Mucosa of gallbladder (tissue), 1 donor: ENCODE measurements at regions not wholly inside any gene's neighbourhood (a gene's known extent, or its start where the extent isn't known, plus 50 kb on each side); places are given as distances from the start of the nearest gene placed in this dataset.

Experiments used
- DNase-seq: peaks from one replicate; pipeline ENCODE4 v3.0.0-alpha.2; 2020; ENCODE audit warnings: low spot score
- donor health status: DM: no; HTN: no; CAD: no.

GRCh38 chr5:68582284-68582683 lies 366.7 kb downstream of the PIK3R1 start:
- no peak for DNase-seq

DNA sequence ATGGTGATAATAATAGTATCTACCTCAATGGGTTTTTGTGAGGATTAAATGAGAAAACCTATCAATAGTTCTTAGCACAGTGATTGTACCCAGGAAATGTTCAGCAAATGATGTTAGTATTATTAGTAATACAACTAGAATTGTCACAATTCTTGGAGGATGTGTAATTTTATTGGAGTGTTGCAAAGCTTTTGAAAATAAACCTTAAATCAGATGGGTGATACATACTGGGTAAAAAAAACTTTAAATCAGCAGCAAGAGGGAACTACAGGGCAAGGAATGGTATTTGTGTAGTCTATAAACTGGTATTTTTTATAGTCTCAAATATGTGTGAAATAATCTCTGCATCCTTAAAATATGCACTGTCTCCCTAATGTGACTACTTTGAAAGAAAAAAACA lies 371.6 kb downstream of the PIK3R1 start:
- DNase-seq, result no peak

DNA sequence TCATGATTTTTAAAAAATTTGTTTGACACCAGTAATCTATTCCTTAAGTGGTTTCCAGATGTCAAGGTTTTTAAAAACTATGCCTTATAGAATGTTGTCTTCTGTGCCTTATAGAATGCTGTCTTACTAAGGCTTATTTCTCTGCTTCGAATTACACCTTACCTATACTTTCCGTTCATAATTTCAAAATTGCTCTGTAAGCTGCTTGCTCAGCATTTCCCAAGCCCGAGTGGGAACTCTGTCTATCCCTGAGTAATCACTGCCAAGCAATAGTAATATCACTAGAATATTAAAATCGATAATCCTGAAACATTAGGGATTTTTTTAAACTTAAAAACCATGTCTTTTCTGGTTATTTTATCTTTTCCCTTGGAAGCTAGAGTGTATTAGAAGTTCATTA lies 376.3 kb downstream of the PIK3R1 start:
- DNase-seq, result no peak

DNA sequence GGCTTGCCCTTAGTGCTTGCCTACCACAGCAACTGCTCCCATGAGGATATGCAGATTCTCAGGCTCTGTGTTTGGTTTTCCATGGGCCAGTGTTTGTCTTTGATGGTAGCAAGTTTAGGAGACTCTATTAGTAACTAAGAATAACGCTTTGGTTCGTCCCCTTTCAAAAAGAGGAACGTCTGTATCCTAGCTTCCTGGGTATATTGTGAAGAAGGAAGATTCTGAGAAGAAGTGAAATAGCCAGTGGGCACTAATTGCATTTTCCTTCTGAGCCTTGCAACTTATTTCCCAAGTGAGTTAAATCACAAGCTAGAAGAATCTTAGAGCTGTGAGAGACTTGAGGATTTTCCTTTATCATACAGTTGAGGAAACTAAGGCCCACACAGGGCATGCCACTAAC lies 376.8 kb downstream of the PIK3R1 start:
- no peak for DNase-seq

GRCh38 chr5:68593211-68593671 lies 377.7 kb downstream of the PIK3R1 start:
- peak; percentile 42 for DNase-seq

DNA sequence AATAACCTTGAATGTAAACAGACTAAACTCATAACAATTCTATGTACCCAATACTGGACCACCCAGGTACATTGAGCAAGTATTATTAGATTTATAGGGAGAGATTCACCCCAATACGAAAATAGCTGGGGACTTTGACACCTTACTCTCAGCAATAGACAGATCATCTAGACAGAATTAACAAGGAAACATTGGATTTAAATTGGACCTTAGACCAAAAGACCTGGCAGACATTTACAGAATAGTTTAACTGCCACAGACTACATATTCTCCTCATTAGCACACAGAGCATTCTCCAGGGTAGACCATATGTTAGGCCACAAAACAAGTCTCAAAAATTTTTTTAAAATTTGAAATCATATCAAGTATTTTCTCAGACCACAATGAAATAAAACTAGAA lies 397.4 kb downstream of the PIK3R1 start:
- DNase-seq, result no peak

GRCh38 chr5:68618501-68618900 lies 402.9 kb downstream of the PIK3R1 start:
- DNase-seq, result no peak

DNA sequence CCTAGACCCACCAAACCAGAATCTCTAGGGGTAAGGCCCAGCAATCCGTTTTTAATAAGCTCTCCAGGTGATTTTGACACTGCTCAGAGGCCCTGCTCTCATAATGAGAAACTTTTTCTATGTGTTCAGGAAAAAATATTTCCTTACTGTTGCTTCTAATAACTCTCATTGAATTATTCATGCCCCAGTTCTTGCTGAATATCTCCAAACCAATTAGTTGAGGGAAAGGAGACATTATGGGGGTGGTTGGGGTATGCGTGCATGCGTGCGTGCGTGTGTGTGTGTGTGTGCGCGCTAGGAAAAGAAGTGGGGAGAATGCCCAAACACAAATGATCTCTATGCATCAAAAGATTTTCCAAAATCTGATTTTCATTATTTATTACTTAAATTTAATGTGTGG lies 411.4 kb downstream of the PIK3R1 start:
- DNase-seq, result no peak

DNA sequence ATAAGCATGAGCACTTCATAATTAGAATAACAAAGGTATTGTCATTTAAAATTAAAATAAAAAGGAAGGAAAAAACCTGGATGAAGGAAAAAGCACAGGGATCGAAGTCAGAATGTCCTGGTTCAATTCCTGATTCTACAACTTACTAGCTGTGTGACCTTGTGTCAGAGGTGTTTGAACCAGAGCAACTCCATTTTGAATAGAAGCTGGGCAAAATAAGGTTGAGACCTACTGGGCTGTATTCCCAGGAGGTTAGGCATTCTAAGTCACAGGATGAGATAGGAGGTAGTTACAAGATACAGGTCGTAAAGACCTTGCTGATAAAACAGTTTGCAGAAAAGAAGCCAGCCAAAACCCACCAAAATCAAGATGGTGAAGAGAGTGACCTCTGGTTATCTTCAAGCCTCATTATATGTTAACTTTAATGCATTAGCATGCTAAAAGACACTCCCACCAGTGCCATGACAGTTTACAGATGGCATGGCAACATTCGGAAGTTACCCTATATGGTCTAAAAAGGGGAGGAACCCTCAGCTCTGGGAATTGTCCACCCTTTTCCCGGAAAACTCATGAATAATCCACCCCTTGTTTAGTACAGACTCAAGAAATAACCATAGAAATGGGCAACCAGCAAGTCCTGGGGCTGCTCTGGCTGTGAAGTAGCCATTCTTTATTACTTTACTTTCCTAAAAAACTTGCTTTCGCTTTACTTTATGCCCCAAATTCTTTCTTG lies 412.7 kb downstream of the PIK3R1 start:
- no peak for DNase-seq

- DNase-seq, result no peak
Measured at GRCh38 chr5:68630354-68630753, 414.8 kb downstream of the PIK3R1 start.

DNA sequence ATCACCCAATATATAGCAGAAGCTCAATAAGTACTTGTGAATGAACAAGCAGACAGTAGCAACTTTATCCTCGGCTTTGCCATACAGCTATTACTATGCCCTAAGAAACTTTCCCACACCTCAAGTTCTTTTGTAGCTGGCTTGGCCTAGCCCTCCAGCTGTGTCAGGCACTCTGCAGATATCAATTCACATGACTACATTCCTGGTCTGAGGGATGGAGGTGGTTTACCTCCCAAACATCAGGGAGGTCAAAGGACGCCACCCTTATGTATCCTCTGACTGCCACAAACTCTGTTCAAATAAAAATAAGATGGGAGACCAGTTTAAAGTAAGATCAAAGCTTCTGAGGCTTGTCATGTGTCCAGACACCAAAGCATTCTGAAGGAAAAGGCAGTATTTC lies 416.3 kb downstream of the PIK3R1 start:
- no peak for DNase-seq

DNA sequence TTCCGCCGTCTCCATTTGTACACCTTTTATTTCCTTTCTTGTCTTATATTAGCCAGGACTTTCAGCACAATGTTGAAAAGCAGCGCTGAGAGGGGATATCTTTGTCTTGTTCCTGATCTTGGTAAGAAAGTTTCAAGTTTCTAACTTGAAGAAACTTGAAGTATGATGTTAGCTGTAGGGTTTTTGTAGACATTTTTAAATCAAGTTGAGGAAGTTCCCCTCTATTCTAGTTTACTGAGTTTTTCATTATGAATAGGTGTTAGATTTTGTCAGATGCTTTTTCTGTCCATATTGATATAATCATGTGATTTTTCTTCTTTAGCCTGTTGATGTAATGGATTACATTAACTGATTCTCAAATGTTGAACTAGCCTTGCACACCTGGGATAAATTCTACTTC lies 425.7 kb downstream of the PIK3R1 start:
- DNase-seq, result no peak

- DNase-seq, result no peak
Measured at GRCh38 chr5:68643064-68643463, 427.5 kb downstream of the PIK3R1 start.

- DNase-seq, result no peak
Measured at GRCh38 chr5:68644971-68645370, 429.4 kb downstream of the PIK3R1 start.

GRCh38 chr5:68646144-68646543 lies 430.6 kb downstream of the PIK3R1 start:
- no peak for DNase-seq

DNA sequence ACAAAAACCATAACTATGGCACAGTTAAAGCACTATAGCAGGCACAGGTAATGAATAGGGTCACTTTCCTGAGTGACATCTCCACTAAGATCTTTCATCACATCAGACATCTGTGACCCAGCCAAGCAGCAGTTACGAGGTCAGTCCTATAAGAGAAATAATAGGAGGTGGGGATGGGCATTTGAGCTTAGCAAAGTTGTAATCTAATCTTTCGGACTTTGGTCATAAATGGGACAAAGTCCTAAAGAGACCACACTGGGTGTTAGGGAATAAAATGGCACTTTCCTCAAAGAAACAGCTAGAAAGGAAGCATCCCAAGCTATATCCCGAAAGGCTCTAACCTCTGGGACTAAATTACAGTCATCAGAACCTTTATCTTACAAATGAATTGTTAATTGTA lies 432.2 kb downstream of the PIK3R1 start:
- no peak for DNase-seq

DNA sequence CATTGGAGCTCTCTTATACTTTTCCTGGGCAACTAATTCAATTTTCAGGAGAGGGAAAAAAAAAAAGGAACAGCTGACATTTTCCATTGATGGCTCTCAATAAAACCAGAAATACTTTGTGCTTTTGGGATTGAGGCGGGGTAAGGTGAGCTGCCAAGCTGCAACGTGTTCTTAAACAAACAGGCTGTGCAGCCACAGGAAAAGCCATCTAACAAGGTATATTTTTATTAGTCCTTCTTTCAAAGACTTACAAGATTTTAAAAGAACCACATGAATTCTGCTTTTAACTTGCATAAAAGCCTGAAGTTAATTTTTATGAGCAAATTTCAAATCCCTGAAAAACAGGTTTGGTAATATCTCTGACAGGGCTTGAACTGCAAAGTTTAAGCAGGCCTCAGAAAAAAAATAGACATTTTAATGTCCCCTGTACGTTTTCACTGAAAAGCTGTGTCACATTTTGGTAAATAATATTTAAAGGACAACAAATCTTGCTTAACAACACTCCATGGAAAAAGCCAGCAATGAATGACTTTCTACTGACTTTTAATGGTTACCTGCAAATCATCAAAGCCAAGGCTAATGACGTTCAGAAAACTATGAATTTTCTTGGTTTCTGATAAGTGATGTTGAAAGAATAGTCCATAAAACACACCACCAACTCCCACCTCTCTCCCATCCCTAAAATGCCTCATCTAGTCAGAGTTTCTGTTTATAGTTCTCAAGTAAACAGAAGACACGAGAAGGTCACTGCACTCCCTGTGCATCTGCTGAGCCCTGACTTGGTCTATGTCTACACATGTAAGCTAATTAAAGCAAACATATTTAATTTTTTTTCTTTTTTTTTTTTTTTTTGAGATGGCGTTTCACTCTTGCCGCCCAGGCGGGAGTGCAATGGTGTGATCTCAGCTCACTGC lies 433.6 kb downstream of the PIK3R1 start:
- DNase-seq, result no peak

GRCh38 chr5:68652534-68652965 lies 437.0 kb downstream of the PIK3R1 start:
- peak; percentile 23 for DNase-seq

GRCh38 chr5:68653471-68653870 lies 437.9 kb downstream of the PIK3R1 start:
- no peak for DNase-seq

DNA sequence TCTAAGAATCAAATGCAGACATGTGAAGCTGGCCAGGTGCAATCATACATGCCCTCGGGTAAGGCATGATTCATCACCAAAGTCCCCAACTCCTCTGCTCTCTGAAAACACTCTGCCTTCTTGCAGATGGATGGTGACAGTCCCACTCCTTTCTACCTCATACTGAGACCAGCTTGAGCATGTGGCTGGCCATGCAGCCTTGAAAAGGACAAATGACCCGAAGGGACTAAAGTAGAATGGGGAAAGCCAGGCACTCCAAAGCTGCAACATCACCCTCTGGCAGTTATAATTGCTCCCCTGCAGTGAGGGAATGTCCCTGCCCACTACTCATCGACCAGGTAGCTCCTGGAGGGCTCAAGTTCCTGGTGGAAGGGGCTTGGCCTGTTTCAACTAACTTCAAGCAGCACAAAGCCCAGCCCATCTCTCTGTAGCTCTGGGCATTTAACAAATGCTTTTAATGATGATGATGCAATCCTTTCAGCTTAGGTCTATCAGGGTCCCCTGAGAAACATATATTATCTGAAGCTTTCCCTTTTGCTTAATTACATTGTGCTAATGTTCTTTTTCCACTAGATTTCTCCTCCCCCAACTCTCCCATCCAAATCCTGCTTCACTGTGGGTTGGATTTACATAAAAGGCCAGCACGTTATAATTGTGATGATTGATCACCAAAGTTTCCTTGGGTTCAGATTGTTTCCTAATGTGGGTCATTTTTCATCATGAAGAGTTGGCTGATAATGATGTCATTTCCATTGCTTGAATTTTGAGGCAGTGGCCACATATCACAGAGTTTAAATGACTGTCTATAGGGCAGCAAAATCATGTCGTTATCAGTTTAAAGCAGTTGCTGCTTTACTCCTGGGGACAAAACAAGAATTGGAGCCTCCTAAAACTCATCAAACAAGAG lies 436.5 kb upstream of the SLC30A5 start:
- DNase-seq, result no peak

- DNase-seq, result no peak
Measured at GRCh38 chr5:68658810-68659372, 434.9 kb upstream of the SLC30A5 start.

DNA sequence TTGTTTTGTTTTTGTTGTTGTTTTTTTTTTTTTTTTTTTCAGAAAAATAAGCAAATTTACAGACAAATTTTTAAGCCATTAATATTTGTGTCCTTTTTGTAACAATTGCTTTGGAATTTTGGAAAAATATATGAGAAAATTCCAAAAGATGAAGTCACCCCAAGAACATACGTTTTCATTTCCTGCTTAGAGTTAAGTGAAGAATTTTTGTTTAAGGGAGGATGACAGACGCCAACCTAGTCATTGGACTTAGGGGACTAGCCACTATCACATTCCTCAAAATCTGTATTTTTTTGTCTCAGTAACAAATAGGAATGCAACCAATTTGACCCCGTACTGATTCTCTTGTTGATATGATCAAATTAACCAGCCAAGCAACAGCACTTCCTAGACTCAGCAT lies 433.9 kb upstream of the SLC30A5 start:
- no peak for DNase-seq
